IMR-90 (cell line): ENCODE measurements at regions not wholly inside any gene's neighbourhood (a gene's known extent, or its start where the extent isn't known, plus 50 kb on each side); places are given as distances from the start of the nearest gene placed in this dataset.

Source experiments
- ATAC-seq: fragments of 200-7000 bp; cut with Tn5 transposase; 2 replicates; pipeline ENCODE4 v1.9.1; 2020; ENCODE audit warnings: low read depth, mild to moderate bottlenecking, moderate library complexity
- BruUV-seq: library from RNA; stranded (reverse); fragments of 400-500 nt; replicated peaks from 2 replicates; lab custom pipeline; 2021; lab: Mats Ljungman, UMichigan
- CTCF ChIA-PET: fragments of 300-600 bp; formaldehyde crosslinking; extraction: SDS; loops from one replicate; lab custom pipeline; 2021; ENCODE audit warnings: antibody characterized with exemption; lab: Yijun Ruan, JAX
- POLR2A ChIA-PET: fragments of 300-600 bp; sonication (Branson Sonifier 250); formaldehyde crosslinking; loops from one replicate; lab custom pipeline; 2022; ENCODE audit warnings: antibody characterized with exemption; ENCODE audit not compliant: unreplicated experiment; lab: Charles Lee
- DNase-seq: peaks from one replicate; pipeline ENCODE4 v3.0.0; 2013
- H2AFZ ChIP-seq: replicated peaks from 2 replicates; pipeline ENCODE3; 2013; ENCODE audit warnings: low read length, mild to moderate bottlenecking; ENCODE audit not compliant: poor library complexity
- H2AK5ac ChIP-seq: 2 replicates; pipeline ENCODE4 v1.6.1; 2013; ENCODE audit warnings: low read depth, low read length, inconsistent platforms
- H2AK9ac ChIP-seq: replicated peaks from 2 replicates; pipeline ENCODE3; 2013; ENCODE audit warnings: mild to moderate bottlenecking, low read depth, low read length, moderate library complexity; ENCODE audit not compliant: poor library complexity
- H2BK120ac ChIP-seq: 2 replicates; pipeline ENCODE4 v1.6.1; 2013; ENCODE audit warnings: low read depth, low read length, inconsistent platforms
- H2BK15ac ChIP-seq: 3 replicates; pipeline ENCODE4 v1.6.1; 2013; ENCODE audit warnings: low read depth, low read length, inconsistent platforms
- H2BK20ac ChIP-seq: 2 replicates; pipeline ENCODE4 v1.6.1; 2013; ENCODE audit warnings: low read depth, mild to moderate bottlenecking, inconsistent platforms, low read length, moderate library complexity
- H2BK5ac ChIP-seq: 2 replicates; pipeline ENCODE4 v1.6.1; 2013; ENCODE audit warnings: mild to moderate bottlenecking, low read depth, low read length, inconsistent platforms; ENCODE audit not compliant: poor library complexity, severe bottlenecking
- H3K14ac ChIP-seq: replicated peaks from 2 replicates; pipeline ENCODE4 v1.6.1; 2013; ENCODE audit warnings: low read depth, low read length, inconsistent platforms
- H3K18ac ChIP-seq: 2 replicates; pipeline ENCODE4 v1.6.1; 2013; ENCODE audit warnings: low read depth, low read length, control low read depth
- H3K23ac ChIP-seq: 2 replicates; pipeline ENCODE4 v1.6.1; 2013; ENCODE audit warnings: low read depth, low read length, inconsistent platforms
- H3K27ac ChIP-seq: 2 replicates; pipeline ENCODE4 v1.5.1; 2013; ENCODE audit warnings: mild to moderate bottlenecking, control low read depth, low read length; ENCODE audit not compliant: insufficient read depth
- H3K27me3 ChIP-seq: 2 replicates; pipeline ENCODE4 v1.6.1; 2013; ENCODE audit warnings: low read length; ENCODE audit not compliant: control insufficient read depth, insufficient read depth
- H3K36me3 ChIP-seq: 2 replicates; pipeline ENCODE4 v1.6.1; 2013; ENCODE audit warnings: low read length, mixed read lengths; ENCODE audit not compliant: control insufficient read depth, insufficient read depth
- H3K4ac ChIP-seq: 2 replicates; pipeline ENCODE4 v1.6.1; 2013; ENCODE audit warnings: low read depth, low read length, inconsistent platforms
- H3K4me1 ChIP-seq: 2 replicates; pipeline ENCODE4 v1.6.1; 2013; ENCODE audit warnings: low read length, mixed read lengths; ENCODE audit not compliant: control insufficient read depth, insufficient read depth
- H3K4me2 ChIP-seq: 2 replicates; pipeline ENCODE4 v1.6.1; 2013; ENCODE audit warnings: low read depth, mild to moderate bottlenecking, control low read depth, low read length, moderate library complexity
- H3K4me3 ChIP-seq: 2 replicates; pipeline ENCODE4 v1.5.1; 2013; ENCODE audit warnings: low read depth, mild to moderate bottlenecking, control low read depth, low read length, moderate library complexity; ENCODE audit not compliant: insufficient read depth
- H3K56ac ChIP-seq: 2 replicates; pipeline ENCODE4 v1.6.1; 2013; ENCODE audit warnings: low read length, inconsistent platforms; ENCODE audit not compliant: insufficient read depth; ENCODE audit errors: extremely low read depth
- H3K79me1 ChIP-seq, 2 experiments: 2 replicates each; pipeline ENCODE4 v1.6.1; 2013; ENCODE audit warnings: low read length in 2 of 2, inconsistent platforms in 1 of 2, low read depth in 1 of 2
- H3K9ac ChIP-seq: 2 replicates; pipeline ENCODE4 v1.6.1; 2013; ENCODE audit warnings: low read depth, low read length, control low read depth
- H3K9me1 ChIP-seq: 2 replicates; pipeline ENCODE4 v1.6.1; 2013; ENCODE audit warnings: low read length, inconsistent platforms; ENCODE audit not compliant: insufficient read depth
- H3K9me3 ChIP-seq: 2 replicates; pipeline ENCODE4 v1.6.1; 2013; ENCODE audit warnings: low read length; ENCODE audit not compliant: control insufficient read depth, insufficient read depth
- H4K20me1 ChIP-seq: 2 replicates; pipeline ENCODE4 v1.6.1; 2013; ENCODE audit warnings: low read length, inconsistent platforms; ENCODE audit not compliant: insufficient read depth
- H4K5ac ChIP-seq: 2 replicates; pipeline ENCODE4 v1.6.1; 2013; ENCODE audit warnings: mild to moderate bottlenecking, low read depth, low read length, control low read depth
- H4K8ac ChIP-seq, 2 experiments: 2 replicates each; pipeline ENCODE4 v1.6.1; 2013; ENCODE audit warnings: low read depth in 2 of 2, low read length in 2 of 2, control low read depth in 1 of 2, inconsistent platforms in 1 of 2
- H4K91ac ChIP-seq: 2 replicates; pipeline ENCODE4 v1.6.1; 2013; ENCODE audit warnings: low read depth, low read length, inconsistent platforms; ENCODE audit not compliant: insufficient read depth
- BHLHE40 ChIP-seq: fragments of 150-350 bp; IDR thresholded peaks from 2 replicates; pipeline ENCODE4 v1.6.1; 2016; ENCODE audit warnings: mild to moderate bottlenecking, low read depth, low read length
- CEBPB ChIP-seq: IDR thresholded peaks from 2 replicates; pipeline ENCODE4 v1.6.1; 2012; ENCODE audit warnings: low read depth, low read length, improper control_type of control experiment
- CTCF ChIP-seq: conservative IDR thresholded peaks from 2 replicates; pipeline ENCODE4 v1.5.1; 2012; ENCODE audit warnings: mild to moderate bottlenecking, low read depth, low read length, improper control_type of control experiment
- ELK1 ChIP-seq: fragments of 150-350 bp; IDR thresholded peaks from 2 replicates; pipeline ENCODE4 v1.6.1; 2016; ENCODE audit warnings: low read depth, mild to moderate bottlenecking, low read length, moderate library complexity, borderline replicate concordance
- FOS ChIP-seq: fragments of 150-350 bp; IDR thresholded peaks from 2 replicates; pipeline ENCODE4 v1.6.1; 2016; ENCODE audit warnings: low read depth, low read length
- MAFK ChIP-seq: IDR thresholded peaks from 2 replicates; pipeline ENCODE4 v1.6.1; 2012; ENCODE audit warnings: low read depth, low read length, improper control_type of control experiment
- MAZ ChIP-seq: IDR thresholded peaks from 2 replicates; pipeline ENCODE4 v1.6.1; 2012; ENCODE audit warnings: low read depth, mild to moderate bottlenecking, low read length, improper control_type of control experiment, moderate library complexity, borderline replicate concordance
- MXI1 ChIP-seq: IDR thresholded peaks from 2 replicates; pipeline ENCODE4 v1.6.1; 2012; ENCODE audit warnings: low read depth, mild to moderate bottlenecking, low read length, moderate library complexity, borderline replicate concordance
- NFE2L2 ChIP-seq: fragments of 150-350 bp; IDR thresholded peaks from 2 replicates; pipeline ENCODE4 v1.6.1; 2016; ENCODE audit warnings: low read depth, mild to moderate bottlenecking, low read length
- POLR2A ChIP-seq: IDR thresholded peaks from 2 replicates; pipeline ENCODE4 v1.6.1; 2012; ENCODE audit warnings: mild to moderate bottlenecking, low read depth, low read length
- RAD21 ChIP-seq: IDR thresholded peaks from 2 replicates; pipeline ENCODE4 v1.6.1; 2012; ENCODE audit warnings: low read length, improper control_type of control experiment
- RCOR1 ChIP-seq: IDR thresholded peaks from 2 replicates; pipeline ENCODE4 v1.6.1; 2012; ENCODE audit warnings: mild to moderate bottlenecking, low read length, improper control_type of control experiment; ENCODE audit not compliant: insufficient replicate concordance
- RFX5 ChIP-seq: IDR thresholded peaks from 2 replicates; pipeline ENCODE4 v1.8.0; 2012; ENCODE audit warnings: low read depth, mild to moderate bottlenecking, low read length, moderate library complexity
- SMC3 ChIP-seq: fragments of 150-350 bp; IDR thresholded peaks from 2 replicates; pipeline ENCODE4 v1.6.1; 2016; ENCODE audit warnings: low read depth, mild to moderate bottlenecking, antibody characterized with exemption, low read length, moderate library complexity
- USF2 ChIP-seq: fragments of 150-350 bp; IDR thresholded peaks from 2 replicates; pipeline ENCODE4 v1.6.1; 2017; ENCODE audit warnings: mild to moderate bottlenecking, antibody characterized with exemption, low read length, low read depth
- WGBS, 2 experiments: methylation state at CpG; one replicate each; pipeline versions ENCODE4 v1.1.5 to v1.1.7; 2013; ENCODE audit warnings: missing lambda C conversion rate in 2 of 2; ENCODE audit not compliant: insufficient read length in 1 of 2; ENCODE audit errors: extremely low coverage in 2 of 2; 5-methylcytosine and 5-hydroxymethylcytosine counted together
- dilution Hi-C: fragments of 300-500 bp; cut with HindIII; formaldehyde crosslinking; loops from one replicate; pipeline ENCODE4 v1.14.3; 2018; ENCODE audit warnings: low sequenced_read_pairs; ENCODE audit not compliant: unreplicated experiment
- in situ Hi-C: fragments of 300-500 bp; cut with MboI; formaldehyde crosslinking; loops from 3 replicates; pipeline ENCODE4 v1.14.3; 2019; ENCODE audit warnings: low sequenced_read_pairs, inconsistent platforms, mixed read lengths
- intact Hi-C: fragments of 100-400 bp; cut with micrococcal nuclease; formaldehyde crosslinking; loops from 2 replicates; pipeline ENCODE4 v1.10.0; 2022

GRCh38 chr2:58584606-58585118, 343.5 kb upstream of the FANCL start:
- H3K36me3 ChIP-seq: no peaks in the 10 kb centered on the region
- ATAC-seq (no peak), DNase-seq (no peak)
- in situ Hi-C loops: no loop called here
- H2AK5ac ChIP-seq: no peak overlapping the region
- no peak overlapping the region for H3K56ac ChIP-seq
- H3K23ac ChIP-seq: no peak overlapping the region
- H4K8ac ChIP-seq: no peak overlapping the region
- H2BK120ac ChIP-seq: no peak overlapping the region
- no peak overlapping the region for H4K5ac ChIP-seq
- H4K20me1 ChIP-seq: no peaks in the 10 kb centered on the region
- H2BK15ac ChIP-seq: no peak overlapping the region
- H3K18ac ChIP-seq: no peak overlapping the region
- H3K9me3 ChIP-seq: no peaks in the 10 kb centered on the region
- H3K4me2 ChIP-seq: no peak overlapping the region
- no peak overlapping the region for H4K91ac ChIP-seq
- BruUV-seq: no TSS peak
- no peak overlapping the region for H3K4ac ChIP-seq
- intact Hi-C loops: no loop called here
- H3K4me3 ChIP-seq: no peak overlapping the region
- TF ChIP-seq BHLHE40: no peak
- no peak for TF ChIP-seq POLR2A
- TF ChIP-seq USF2: no peak
- no peak for TF ChIP-seq FOS
- TF ChIP-seq MAZ: no peak
- TF ChIP-seq RAD21: no peak
- TF ChIP-seq CEBPB: no peak
- no peak for TF ChIP-seq NFE2L2
- no peak for TF ChIP-seq RFX5
- TF ChIP-seq MAFK: no peak
- no peak for TF ChIP-seq MXI1
- no peak for TF ChIP-seq ELK1
- TF ChIP-seq CTCF: no peak
- no peak for TF ChIP-seq SMC3
- no peak for TF ChIP-seq RCOR1
- ChIA-PET POLR2A (no interaction called here), CTCF (interaction anchor here (0.7 kb wide), 1 partner anchor 10 kb away, joined by 3 read pairs; no protein-coding TSS in a partner anchor)
- H2BK20ac ChIP-seq: no peak overlapping the region
- H2BK5ac ChIP-seq: no peak overlapping the region
- no peak overlapping the region for H3K9ac ChIP-seq
- no peak overlapping the region for H2AK9ac ChIP-seq
- H2AFZ ChIP-seq: no peak overlapping the region
- H3K14ac ChIP-seq: no peak overlapping the region
- no peaks in the 10 kb centered on the region for H3K9me1 ChIP-seq
- dilution Hi-C loops: no loop called here
- no peaks in the 10 kb centered on the region for H3K4me1 ChIP-seq
- no CpG with 5 or more reads among the region's 4 CpGs for WGBS, 2 experiments
- H3K27me3 ChIP-seq: no peaks in the 10 kb centered on the region
- no peak overlapping the region for H3K27ac ChIP-seq
- H3K79me1 ChIP-seq: no peaks in the 10 kb centered on the region
